ENCODE measurements at regions not wholly inside any gene's neighbourhood (a gene's known extent, or its start where the extent isn't known, plus 50 kb on each side); places are given as distances from the start of the nearest gene placed in this dataset.

DNA sequence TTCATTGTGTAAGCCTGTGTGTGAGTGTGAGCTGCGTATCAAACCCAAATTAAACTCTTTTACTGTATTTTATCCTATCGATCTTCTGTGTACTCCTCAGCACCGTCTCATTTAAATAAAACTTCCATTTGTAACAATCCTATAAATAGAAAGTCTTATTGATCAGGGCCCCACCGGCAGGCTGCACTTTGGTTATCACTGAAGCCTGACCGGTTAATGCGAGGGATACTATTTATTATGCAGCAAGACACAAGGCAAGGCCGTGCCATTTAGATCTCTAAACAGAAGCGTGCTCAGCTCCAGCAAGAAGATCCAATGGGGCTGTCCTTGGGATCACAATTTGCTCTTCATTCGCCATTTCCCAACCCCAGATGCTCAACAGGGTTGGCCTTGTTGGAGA, 252.6 kb upstream of the TSHZ3 start:
- DNase-seq (ENCODE audit: low read depth in 3 of 3): no peak

DNA sequence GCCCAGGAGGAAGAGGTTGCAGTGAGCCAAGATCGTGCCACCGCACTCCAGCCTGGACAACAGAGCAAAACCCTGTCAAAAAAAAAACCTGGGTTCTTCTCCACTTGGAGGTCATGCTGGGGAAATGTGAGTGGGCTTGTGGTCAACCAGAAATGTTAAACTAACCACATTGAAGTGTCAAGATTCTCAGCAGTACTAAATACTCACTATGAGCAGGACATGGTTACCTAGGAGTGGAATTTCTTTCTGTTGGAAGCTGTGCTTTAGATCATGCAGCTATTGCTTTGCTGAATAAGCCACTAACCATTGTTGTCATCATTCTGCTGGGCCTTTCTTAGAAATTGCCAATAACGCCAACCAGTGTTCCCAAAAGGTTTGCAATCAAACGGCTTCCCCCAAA, 253.3 kb upstream of the TSHZ3 start:
- no peak for DNase-seq (ENCODE audit: low read depth in 3 of 3)

DNA sequence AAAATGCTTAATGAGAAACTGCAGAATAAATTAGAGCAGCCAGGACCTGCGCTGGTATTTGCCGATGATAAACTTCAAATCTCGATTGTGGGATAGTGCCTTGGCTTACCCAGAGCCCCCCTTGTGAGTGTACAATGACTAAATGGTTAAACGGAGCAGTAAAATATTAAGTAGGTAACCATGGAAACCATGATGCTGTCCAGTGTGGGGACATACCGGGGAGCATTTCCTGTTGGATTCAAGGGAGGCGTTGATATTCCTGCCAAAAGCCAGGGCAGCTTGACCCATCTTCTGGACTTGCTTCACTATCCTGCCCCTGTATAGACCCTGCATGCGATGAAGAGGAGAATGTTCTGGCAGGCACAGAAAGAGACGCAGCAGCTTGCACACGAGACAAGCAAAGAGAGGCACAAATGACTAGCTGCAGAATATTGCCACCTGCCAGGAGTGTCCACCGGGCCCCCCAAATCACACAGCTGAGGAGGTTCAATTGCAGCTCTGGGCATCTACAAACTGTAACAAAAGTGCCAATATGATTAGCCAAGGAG, 255.3 kb upstream of the TSHZ3 start:
- DNase-seq (ENCODE audit: low read depth in 3 of 3): no peak

DNA sequence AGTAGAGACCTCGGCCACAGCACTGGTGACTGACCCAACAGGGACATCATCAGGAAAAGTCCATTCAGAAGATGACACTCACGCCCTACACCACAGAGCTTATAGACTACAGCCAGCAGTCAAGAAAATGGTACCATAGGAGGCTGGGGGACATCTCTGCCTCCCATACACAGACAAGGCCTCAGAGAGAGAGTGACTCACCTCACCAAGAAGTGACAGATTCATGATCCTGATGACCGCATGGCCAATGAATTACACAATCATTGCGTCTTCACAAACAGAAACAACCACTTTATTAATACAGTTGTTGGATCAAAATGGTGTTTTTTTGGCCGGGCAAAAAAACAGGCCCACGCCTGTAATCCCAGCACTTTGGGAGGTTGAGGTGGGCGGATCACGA, 260.8 kb upstream of the TSHZ3 start:
- DNase-seq (ENCODE audit: low read depth in 3 of 3): no peak

DNA sequence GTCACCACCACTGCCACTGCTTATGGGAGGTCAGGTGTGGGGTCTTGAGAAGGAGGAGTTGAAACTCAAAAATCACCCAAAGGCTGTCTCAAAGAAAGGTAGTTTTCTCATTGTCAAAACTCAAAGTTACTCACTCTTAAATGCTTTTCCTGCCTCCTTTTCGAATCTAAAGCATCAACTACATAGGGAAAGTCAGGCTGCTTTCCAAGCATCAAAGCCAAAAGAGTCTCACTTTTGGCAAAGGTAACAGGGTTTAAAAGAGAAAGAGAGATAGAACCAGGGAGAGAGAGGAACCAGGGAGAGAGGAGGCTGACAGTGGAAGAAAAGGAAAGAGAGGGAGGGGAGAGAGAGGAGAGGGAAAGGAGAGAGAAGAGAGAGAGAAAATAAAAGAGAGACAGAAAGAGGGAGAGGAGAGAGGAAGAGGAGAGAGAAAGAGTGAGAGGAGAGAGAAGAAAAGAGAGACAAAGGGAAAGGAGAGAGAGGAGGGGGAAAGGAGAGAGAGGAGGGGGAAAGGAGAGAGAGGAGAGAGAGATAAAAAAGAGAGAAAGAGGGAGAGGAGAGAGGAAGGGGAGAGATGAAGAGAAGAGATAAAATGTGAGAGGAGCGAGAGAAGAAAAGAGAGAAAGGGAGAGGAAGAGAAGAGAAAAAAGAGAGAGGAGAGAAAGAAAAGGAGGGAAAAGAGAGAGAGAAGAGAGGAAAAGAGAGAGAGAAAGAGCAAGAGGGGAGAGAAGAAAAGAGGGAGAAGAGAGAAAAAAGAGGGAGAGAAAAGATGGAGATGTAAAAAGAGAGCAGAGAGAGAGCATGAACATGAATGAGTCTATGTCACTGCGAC, 262.0 kb upstream of the TSHZ3 start:
- DNase-seq (ENCODE audit: low read depth in 3 of 3): no peak

DNA sequence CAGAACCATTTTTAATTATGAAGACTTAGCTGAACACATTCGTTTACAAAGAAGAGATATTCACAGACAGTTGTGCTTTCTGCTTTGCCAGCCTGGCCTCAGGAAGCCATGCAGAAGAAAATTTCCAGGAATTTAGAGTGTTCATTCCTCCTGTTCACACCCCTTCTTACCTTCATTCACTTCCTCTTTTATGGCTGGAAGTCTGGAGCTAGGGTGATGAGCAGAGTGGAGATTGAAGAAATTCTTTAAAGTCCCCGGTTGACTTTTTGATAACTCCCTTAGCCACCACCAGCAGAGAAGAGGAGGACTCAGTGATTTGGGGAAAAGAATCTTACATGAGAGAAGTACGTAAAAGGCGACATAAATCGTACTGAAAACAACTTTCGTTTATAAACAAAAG, 263.6 kb upstream of the TSHZ3 start:
- DNase-seq (ENCODE audit: low read depth in 3 of 3): no peak

DNA sequence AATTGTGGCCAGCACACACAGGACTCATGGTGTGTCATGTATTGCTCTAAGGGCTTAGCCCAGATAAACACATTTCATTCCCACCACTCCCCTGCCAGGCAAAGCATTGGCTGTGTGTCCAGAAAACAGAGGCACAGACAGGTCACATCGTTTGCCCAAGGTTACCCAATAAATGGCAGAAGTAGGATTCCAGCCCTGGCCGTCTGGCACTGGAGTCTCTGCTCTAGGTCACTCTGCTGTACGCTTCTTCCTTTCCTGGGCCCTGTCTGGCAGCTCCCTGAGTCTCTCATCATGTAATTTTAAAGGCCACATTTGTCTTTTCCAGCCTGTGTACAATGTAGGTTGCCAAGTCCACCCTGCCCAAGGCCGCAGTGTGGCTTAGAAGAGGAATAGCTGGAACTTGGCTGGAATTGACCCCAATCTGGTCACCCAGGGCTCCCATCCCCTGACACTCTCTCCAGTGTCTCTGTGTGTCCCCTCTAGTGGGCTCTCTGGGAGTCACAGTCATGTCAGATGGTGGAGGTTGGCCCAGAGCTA, 264.5 kb upstream of the TSHZ3 start:
- no peak for DNase-seq (ENCODE audit: low read depth in 3 of 3)

DNA sequence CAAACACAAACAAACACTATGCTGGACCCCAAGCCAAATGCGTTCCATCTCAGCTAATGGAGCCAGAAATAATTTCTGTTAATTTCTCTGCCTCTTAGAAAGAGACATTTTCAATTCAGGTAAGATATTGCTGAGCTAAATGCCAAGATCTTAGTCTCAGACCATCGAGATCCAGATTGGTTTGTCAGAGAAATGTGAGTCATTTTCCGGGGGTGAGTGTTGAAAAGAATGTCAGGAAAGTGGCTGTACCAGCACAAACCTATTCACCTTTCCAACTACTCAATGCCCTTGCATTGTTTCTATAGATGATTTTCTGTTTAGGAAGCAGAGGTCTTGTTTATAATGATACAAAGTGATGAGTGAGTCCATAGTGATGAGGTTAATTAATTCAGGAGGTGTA, 266.8 kb upstream of the TSHZ3 start:
- no peak for DNase-seq (ENCODE audit: low read depth in 3 of 3)

DNA sequence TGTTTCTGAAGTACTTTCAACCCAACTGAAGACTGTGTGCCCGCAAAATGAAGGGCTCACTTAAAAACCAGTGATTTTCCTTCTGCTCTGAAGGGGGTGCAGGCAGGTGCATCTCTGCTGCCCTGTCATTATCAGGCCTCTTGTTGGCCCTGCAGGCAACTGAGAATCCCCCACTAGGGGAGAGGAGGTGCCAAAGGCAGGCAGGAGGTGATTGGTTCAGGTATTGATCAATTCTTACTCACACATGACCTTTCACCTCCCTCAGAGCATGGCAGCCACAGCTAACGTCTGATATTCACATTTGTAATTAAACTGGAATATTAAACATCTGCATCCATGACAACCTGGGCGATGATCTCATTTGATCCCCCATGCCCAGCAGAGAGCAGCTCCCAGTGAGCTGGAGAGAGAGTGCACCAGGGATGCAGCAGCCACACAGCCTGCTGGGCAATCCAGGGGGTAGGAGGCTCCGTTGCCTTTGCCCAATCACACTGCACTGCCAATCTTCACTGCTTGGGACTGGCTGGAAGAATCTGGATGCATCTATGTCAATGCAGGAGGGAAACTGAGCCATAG, 267.9 kb upstream of the TSHZ3 start:
- no peak for DNase-seq (ENCODE audit: low read depth in 3 of 3)

DNA sequence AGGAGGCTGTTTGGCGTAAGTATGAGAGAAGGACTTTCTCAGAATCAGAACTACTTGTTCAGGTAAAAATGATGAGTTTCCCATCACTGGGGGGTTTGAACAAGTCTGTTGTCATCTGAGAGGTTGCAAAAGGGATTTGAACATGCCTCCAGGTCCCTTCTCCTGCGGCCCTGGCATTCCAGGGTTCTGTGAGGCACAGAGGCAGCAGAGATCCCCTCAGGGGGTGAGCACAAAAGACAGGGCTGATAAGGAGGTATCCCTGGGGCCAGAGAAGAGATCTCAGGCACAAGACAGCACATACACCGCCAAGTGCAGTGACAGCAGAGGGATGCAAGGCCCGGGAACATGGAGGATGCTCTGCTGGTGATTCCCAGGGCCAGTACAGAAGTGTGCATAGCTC, 275.8 kb upstream of the TSHZ3 start:
- DNase-seq (ENCODE audit: low read depth in 3 of 3): no peak

DNA sequence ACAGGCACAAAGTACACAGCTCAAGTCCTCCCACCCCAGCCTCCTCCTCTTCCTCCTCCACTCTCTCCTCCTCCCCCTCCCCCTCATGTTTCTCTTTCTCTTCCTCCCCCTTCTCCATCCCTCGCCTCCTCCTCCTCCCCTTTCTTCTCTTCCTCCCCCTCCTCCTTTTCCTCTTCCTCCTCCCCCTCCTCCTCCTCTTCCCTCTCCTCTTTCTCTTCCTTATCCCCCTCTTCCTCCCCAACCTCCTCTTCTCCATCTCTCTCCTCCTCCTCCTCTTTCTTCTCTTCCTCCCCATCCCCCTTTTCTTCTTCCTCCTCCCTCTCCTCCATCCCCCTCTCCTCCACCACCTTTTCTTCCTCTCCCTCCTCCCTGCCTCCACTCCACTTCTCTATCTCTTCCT, 276.3 kb upstream of the TSHZ3 start:
- DNase-seq (ENCODE audit: low read depth in 3 of 3): no peak

DNA sequence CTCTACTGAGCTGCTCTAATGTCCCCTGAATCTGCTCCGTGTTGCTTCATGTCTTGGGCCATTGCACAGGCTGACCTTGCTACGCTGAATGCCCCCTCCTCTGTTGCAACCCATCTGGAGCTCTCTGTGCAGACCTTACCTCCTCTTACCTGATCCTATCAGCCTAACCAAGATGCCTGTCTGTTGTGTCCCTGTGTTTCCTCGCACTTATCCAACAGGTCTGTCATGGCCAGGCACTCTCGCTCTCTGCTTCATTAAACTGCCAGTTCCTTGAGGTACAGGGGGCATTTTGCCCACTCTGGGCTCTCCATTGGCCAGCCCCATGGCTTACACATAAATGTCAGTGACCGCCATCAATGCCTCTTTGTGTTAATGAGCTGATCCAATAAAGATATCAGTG, 277.7 kb upstream of the TSHZ3 start:
- no peak for DNase-seq (ENCODE audit: low read depth in 3 of 3)

DNA sequence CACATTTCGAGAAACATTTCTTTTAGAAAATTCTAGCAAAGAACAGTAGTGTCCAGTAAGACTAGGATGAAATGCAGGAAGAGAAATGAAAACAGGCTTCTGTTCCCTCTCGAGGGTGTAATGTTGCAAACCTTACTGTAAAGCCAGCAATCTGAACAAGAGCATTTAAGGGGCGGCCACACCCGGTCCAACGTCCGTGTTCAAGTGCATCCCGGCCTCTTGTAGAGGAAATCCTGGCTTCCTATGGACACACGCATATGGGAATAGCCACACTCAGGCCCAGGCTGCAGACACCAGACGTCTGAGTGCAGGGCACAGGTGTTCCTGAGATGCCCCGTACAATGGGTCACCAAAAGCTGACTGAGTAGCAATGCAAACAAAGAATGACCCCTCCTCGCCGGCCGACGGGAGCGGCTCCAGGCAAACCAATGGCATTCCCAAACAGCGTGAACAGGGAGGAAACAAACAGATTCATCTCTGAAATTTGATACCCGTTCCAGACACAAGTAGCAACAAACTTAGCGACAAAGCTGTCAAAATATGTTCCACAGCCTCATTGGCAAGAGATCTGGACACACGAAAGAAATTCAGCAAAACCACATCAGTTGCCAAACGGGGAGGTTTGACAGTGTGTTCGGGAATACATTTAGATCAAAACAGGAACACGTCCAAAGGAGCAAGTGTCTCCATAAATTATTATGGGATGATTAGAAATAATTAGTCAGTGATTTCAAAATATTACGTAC, 278.6 kb upstream of the TSHZ3 start:
- no peak for DNase-seq (ENCODE audit: low read depth in 3 of 3)

DNA sequence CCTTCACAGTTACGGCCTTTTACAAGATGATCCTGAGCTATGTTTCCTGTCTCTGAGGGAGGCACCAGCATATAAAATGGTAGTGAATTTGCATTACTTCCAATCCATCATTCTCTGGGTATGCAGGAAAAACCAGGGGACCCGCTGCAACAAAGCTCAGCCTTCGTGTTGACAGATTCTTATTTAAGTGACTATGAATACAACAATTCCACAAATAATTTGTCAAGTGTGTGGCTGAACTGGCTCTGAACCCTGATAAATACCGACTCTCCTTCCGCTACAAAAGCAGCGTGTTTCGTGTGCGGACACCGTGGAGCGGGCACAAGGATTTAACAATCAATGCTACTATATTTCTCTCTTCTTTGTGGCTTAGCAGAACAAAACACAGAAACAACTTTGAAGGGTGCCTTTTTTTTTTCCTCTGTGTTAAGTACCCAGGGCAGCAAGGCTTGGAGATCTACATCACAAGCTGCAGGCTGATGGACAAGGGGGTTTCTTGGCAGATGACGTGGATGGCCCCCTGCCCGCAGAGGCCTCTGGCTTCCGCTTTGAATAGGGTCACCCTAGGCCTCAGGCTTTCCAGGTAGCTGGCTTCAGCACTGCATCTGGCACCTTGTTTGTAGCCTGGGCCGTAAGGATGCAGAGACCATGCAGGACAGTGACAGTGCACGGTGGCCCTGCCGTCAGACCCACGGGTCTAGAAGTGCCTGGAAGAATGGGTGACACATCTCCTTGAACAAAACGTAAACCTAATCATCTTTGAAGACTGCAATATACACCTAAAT, 280.5 kb upstream of the TSHZ3 start:
- no peak for DNase-seq (ENCODE audit: low read depth in 3 of 3)

DNA sequence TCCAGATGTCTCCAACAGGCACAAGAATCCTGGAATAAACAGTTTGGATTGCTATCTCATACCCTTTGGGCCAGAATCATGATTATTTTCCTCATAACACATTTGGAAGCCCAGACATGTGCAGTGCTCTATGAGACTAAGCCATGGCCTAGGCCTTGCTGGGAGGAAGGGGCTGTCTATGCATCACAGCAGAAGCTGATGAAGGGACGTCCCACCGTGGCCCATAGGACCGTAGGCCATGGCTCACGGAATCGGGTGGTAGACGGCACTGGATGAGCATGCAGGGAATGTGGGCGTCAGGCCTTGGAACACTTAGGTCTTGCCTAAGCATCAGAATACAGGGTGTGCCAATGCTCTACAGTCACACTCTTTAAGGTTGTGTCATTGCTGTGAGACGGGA, 283.8 kb upstream of the TSHZ3 start:
- no peak for DNase-seq (ENCODE audit: low read depth in 3 of 3)

DNA sequence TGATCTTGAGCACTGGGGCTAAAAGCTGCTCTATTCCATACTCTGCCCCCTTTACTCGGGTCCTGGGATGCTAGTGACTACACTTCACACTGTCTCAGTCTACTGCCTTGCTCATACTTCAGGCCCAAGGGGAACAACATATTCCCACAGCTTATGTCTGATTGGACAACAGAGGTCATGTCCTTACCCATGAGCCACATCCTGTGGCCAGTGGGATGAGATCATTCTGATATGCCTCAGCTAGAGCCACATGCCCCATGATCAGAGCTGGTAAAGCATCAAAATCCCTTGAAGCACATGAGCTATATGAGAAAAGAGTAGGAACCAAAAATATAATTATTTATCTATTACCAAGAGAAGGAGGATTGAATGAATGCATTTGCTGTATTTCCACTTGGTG, 290.1 kb upstream of the TSHZ3 start:
- DNase-seq (ENCODE audit: low read depth in 3 of 3): no peak

DNA sequence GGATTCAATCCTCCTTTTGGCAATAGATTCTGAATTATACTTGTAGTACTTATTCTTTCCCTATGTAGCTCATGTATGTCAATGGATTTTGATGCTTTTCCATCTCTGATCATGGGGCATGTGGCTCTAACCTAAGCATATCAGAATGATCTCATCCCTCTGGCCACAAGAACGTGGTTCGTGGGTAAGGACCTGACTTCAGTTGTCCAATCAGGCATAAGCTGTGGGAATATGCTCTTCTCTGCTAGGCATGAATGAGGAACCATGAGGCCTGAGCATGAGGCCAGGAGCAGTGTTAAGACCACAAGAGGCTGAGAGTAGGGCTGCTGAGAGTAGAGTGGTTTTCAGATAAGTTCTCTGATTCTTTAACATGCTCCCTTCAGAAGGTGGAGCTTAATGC, 292.4 kb upstream of the TSHZ3 start:
- no peak for DNase-seq (ENCODE audit: low read depth in 3 of 3)

DNA sequence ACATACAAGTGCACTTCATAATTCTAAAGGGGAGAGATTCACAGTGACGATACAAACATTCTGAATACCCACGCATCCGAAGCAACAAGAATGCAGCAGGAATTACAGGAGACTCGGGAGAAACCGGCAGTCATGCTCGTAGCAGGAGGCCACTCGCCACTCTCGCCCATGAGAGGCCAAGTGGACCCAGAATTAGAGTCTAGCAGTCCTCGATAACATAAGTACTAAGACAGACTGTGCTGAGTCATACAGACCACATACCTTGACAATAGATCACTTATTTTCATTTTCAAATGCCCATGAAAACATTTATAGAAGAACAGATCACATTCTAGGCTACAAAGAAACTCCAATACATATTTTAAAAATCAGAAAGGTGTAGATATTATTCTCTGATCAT, 299.1 kb upstream of the TSHZ3 start:
- no peak for DNase-seq (ENCODE audit: low read depth in 3 of 3)

DNA sequence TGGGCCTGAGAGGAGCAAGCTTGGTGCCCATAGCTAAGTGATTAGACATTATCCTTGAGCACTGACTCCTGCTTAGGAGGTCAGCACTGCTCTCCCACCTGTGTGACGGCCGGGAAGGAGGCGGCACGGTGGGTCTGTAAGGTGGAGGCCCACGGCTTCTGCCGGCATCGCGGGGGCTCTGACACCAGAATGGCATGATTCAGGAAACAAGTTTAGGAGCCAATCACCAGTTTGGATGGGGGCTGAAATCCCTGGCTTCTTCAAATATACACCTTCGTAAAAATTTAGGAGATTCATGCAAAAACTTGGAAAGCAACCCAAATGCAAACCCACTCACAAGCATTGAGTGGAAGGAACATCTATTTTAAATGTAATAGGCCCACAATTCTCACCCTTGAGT, 307.3 kb upstream of the TSHZ3 start:
- DNase-seq (ENCODE audit: low read depth in 3 of 3): no peak

DNA sequence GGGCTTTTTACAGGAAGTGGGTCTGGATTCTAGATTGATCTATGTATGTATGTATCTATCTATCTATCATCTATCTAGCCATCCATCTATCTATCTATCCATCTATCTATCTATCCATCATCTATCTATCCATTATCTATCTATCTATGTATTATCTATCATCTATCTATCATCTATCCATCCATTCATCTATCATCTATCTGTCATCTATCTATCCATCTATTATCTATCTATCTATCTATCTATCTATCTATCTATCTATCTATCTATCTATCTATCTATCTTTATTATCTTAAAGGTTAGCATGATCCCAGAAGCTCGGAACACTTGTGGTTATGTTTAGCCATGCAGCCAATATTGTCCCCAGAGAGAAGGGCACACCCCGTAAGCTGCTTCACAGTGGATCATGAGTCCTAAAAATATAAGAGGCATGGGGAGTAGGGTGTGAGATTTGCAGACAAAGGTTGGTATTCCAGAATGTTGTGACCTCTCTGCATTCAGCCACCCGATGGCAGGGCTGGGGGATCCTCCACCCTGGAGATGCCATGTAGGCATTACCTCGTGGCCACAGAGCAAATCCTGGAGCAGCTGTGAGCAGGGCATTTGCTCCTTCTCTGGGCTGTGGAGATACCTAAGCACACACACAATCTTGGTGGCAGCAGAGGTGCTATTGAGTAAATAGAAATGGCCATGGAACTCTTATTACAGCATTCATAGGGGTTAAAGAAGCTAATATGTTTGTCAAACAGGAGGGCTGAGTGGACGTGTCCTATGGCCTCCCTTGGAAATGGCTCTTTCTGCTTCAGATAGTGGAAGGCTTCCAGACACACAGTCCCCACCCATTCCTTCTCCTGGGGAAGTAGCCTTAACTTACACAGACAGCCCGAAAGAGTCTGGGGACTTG, 310.0 kb upstream of the TSHZ3 start:
- DNase-seq (ENCODE audit: low read depth in 3 of 3): no peak

DNA sequence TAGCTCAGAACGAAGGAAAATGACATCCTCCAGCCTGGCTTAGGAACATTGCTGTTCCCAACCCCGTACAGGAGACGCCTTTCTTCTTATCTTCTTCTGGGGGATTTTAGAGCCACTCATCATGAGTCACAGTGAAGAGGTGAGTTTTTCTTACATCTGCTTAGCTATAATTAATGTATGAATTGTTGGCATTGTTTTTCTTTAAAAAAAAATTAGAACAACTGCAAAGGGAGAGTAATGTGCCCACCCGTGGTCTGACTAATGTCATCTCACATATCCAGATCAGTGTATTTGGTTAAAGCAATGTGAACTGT, 310.6 kb upstream of the TSHZ3 start:
- no peak for DNase-seq (ENCODE audit: low read depth in 3 of 3)
